ENCODE measurements at regions not wholly inside any gene's neighbourhood (a gene's known extent, or its start where the extent isn't known, plus 50 kb on each side); places are given as distances from the start of the nearest gene placed in this dataset.

DNA sequence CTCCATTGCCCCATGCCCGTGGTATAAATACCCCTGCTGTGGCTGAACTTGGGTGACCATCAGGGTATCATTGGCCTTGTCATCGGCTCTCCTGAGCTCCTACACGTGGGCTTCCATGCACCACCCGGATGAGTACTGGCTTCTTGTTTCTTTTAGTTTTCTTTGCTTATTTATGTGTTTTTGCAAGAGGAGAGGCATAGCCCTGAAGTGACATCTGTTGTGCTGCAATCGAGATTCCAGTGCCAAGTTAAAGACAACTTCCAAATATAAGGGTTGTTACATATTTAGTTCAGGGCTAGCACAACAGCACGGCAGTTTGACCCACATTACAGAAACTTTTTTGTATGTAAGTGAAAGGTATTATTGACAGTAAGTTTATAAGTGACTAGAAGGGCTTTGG is 1087.1 kb downstream of the TBC1D22A start:
- no peaks in the 10 kb centered on the region for H3K9me3 ChIP-seq (ENCODE audit: insufficient read depth, low read length)
- no peaks in the 10 kb centered on the region for H4K20me1 ChIP-seq (ENCODE audit: low read depth, low read length)
- H3K9me2 ChIP-seq (replicated peaks; ENCODE audit: insufficient read depth, low read length), result no peaks in the 10 kb centered on the region
- H3K36me3 ChIP-seq (ENCODE audit: low read length), result no peaks in the 10 kb centered on the region
- H3K9ac ChIP-seq (ENCODE audit: low read length), result no peak overlapping the region
- H3K27ac ChIP-seq (ENCODE audit: low read depth, low read length), result no peak overlapping the region
- no peak overlapping the region for H3K4me3 ChIP-seq (ENCODE audit: insufficient read depth, low read length, poor library complexity, severe bottlenecking)
- no peak for TF ChIP-seq EZH2phosphoT487 (conservative IDR thresholded peaks at IDR 0.05; ENCODE audit: low read length)
- TF ChIP-seq, protein P1, sequence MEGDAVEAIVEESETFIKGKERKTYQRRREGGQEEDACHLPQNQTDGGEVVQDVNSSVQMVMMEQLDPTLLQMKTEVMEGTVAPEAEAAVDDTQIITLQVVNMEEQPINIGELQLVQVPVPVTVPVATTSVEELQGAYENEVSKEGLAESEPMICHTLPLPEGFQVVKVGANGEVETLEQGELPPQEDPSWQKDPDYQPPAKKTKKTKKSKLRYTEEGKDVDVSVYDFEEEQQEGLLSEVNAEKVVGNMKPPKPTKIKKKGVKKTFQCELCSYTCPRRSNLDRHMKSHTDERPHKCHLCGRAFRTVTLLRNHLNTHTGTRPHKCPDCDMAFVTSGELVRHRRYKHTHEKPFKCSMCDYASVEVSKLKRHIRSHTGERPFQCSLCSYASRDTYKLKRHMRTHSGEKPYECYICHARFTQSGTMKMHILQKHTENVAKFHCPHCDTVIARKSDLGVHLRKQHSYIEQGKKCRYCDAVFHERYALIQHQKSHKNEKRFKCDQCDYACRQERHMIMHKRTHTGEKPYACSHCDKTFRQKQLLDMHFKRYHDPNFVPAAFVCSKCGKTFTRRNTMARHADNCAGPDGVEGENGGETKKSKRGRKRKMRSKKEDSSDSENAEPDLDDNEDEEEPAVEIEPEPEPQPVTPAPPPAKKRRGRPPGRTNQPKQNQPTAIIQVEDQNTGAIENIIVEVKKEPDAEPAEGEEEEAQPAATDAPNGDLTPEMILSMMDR (IDR thresholded peaks at IDR 0.05; ENCODE audit: insufficient read depth, low read length, poor library complexity, severe bottlenecking), result no peak
- H3F3A ChIP-seq (ENCODE audit: insufficient read depth), result no peaks in the 10 kb centered on the region
- no peak overlapping the region for H2AFZ ChIP-seq (ENCODE audit: low read depth, low read length, severe bottlenecking)
- no peaks in the 10 kb centered on the region for H3K79me2 ChIP-seq (ENCODE audit: insufficient read depth, low read length)
- no peak overlapping the region for H3K4me2 ChIP-seq (ENCODE audit: low read depth, low read length, poor library complexity, severe bottlenecking)
- no peaks in the 10 kb centered on the region for H3K27me3 ChIP-seq (ENCODE audit: low read length)

DNA sequence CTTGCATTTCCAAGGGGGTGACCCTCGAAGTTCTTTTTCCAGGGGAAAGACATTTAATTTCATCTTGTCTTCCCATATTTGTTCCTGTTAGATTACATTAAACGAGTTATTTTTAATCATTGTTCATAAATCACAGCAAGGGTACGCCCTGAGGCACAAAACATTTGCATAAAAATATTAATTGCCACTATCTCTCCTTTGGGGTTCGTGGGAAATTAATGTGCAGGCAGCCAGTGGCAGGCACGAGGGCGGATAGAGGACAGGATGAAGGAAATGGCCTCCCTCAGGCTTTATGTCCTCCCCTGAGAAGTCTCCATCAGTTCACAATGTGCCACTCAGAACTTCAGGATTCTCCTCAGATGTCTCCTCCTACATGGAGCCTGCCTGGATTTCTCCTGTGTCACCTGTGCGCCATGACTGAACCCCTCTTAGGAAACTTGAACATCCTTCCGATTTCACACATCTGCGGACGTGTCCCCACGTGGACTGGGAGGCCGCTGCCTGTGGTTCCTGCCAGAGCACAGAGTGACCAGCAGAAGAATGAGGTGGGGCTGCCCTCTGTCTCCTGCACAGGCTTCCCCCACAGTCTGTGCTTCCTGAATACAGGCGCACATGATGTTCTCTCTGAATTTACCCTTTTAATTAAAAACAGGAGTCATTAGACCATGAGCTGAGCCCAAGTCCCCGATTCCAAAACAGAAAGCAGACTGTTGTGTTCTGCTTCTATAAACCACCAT is 1085.9 kb downstream of the TBC1D22A start:
- peak overlapping the region; percentile 24 for H3K4me2 ChIP-seq (ENCODE audit: low read depth, low read length, poor library complexity, severe bottlenecking)
- peak overlapping the region; percentile 94 for H2AFZ ChIP-seq (ENCODE audit: low read depth, low read length, severe bottlenecking)
- no peak for TF ChIP-seq EZH2phosphoT487 (conservative IDR thresholded peaks at IDR 0.05; ENCODE audit: low read length)
- TF ChIP-seq, protein P1 (IDR thresholded peaks at IDR 0.05; ENCODE audit: insufficient read depth, low read length, poor library complexity, severe bottlenecking), result no peak
- H3K9me3 ChIP-seq (ENCODE audit: insufficient read depth, low read length), result no peaks in the 10 kb centered on the region
- no peak overlapping the region for H3K4me3 ChIP-seq (ENCODE audit: insufficient read depth, low read length, poor library complexity, severe bottlenecking)
- H3K9me2 ChIP-seq (replicated peaks; ENCODE audit: insufficient read depth, low read length), result no peaks in the 10 kb centered on the region
- no peaks in the 10 kb centered on the region for H3K36me3 ChIP-seq (ENCODE audit: low read length)
- no peak overlapping the region for H3K9ac ChIP-seq (ENCODE audit: low read length)
- H3F3A ChIP-seq (ENCODE audit: insufficient read depth), result no peaks in the 10 kb centered on the region
- no peak overlapping the region for H3K27ac ChIP-seq (ENCODE audit: low read depth, low read length)
- no peaks in the 10 kb centered on the region for H4K20me1 ChIP-seq (ENCODE audit: low read depth, low read length)
- H3K27me3 ChIP-seq (ENCODE audit: low read length), result no peaks in the 10 kb centered on the region
- H3K79me2 ChIP-seq (ENCODE audit: insufficient read depth, low read length), result no peaks in the 10 kb centered on the region

GRCh38 chr22:47847131-47847890 is 1084.9 kb downstream of the TBC1D22A start:
- peak overlapping the region; percentile 94 for H2AFZ ChIP-seq (ENCODE audit: low read depth, low read length, severe bottlenecking)
- H3K27me3 ChIP-seq (ENCODE audit: low read length), result no peaks in the 10 kb centered on the region
- H3K4me3 ChIP-seq (ENCODE audit: insufficient read depth, low read length, poor library complexity, severe bottlenecking), result no peak overlapping the region
- no peak overlapping the region for H3K27ac ChIP-seq (ENCODE audit: low read depth, low read length)
- H3K79me2 ChIP-seq (ENCODE audit: insufficient read depth, low read length), result no peaks in the 10 kb centered on the region
- no peaks in the 10 kb centered on the region for H3K9me3 ChIP-seq (ENCODE audit: insufficient read depth, low read length)
- peak overlapping the region; percentile 24 for H3K4me2 ChIP-seq (ENCODE audit: low read depth, low read length, poor library complexity, severe bottlenecking)
- no peak overlapping the region for H3K9ac ChIP-seq (ENCODE audit: low read length)
- H4K20me1 ChIP-seq (ENCODE audit: low read depth, low read length), result no peaks in the 10 kb centered on the region
- H3F3A ChIP-seq (ENCODE audit: insufficient read depth), result no peaks in the 10 kb centered on the region
- TF ChIP-seq EZH2phosphoT487 (conservative IDR thresholded peaks at IDR 0.05; ENCODE audit: low read length), result no peak
- TF ChIP-seq, protein P1 (IDR thresholded peaks at IDR 0.05; ENCODE audit: insufficient read depth, low read length, poor library complexity, severe bottlenecking), result no peak
- no peaks in the 10 kb centered on the region for H3K9me2 ChIP-seq (replicated peaks; ENCODE audit: insufficient read depth, low read length)
- H3K36me3 ChIP-seq (ENCODE audit: low read length), result no peaks in the 10 kb centered on the region
